DOHH2 (cell line): ENCODE measurements at regions not wholly inside any gene's neighbourhood (a gene's known extent, or its start where the extent isn't known, plus 50 kb on each side); places are given as distances from the start of the nearest gene placed in this dataset.

ENCODE experiments used
- H3F3A ChIP-seq: fragments of 200-600 bp; sonication (generic), shearing (Covaris generic); 2 replicates; pipeline ENCODE4 v1.6.0; 2016; ENCODE audit warnings: antibody characterized with exemption, mild to moderate bottlenecking; ENCODE audit not compliant: control insufficient read depth, insufficient read depth
- H3K27ac ChIP-seq: fragments of 200-600 bp; sonication (generic); 2 replicates; pipeline ENCODE4 v1.5.1; 2014; ENCODE audit warnings: low read depth, mild to moderate bottlenecking, low read length, moderate library complexity
- H3K27me3 ChIP-seq: fragments of 200-600 bp; sonication (generic); 2 replicates; pipeline ENCODE4 v1.6.1; 2014; ENCODE audit warnings: mild to moderate bottlenecking, low read length, mixed read lengths; ENCODE audit not compliant: control insufficient read depth
- H3K36me3 ChIP-seq: fragments of 200-600 bp; sonication (generic); 2 replicates; pipeline ENCODE4 v1.6.1; 2014; ENCODE audit warnings: mild to moderate bottlenecking, low read length, moderate library complexity, mixed read lengths; ENCODE audit not compliant: control insufficient read depth
- H3K4me1 ChIP-seq: fragments of 200-600 bp; sonication (generic); 2 replicates; pipeline ENCODE4 v1.6.1; 2014; ENCODE audit warnings: mild to moderate bottlenecking, low read length, mixed read lengths; ENCODE audit not compliant: control insufficient read depth
- H3K4me2 ChIP-seq: fragments of 200-600 bp; sonication (generic); 2 replicates; pipeline ENCODE4 v1.6.0; 2014; ENCODE audit warnings: mild to moderate bottlenecking, low read length, moderate library complexity
- H3K4me3 ChIP-seq: fragments of 200-600 bp; sonication (generic); 2 replicates; pipeline ENCODE4 v1.5.1; 2014; ENCODE audit warnings: mild to moderate bottlenecking, low read length, mixed read lengths
- H3K79me2 ChIP-seq: fragments of 200-600 bp; sonication (generic); 2 replicates; pipeline ENCODE4 v1.6.1; 2014; ENCODE audit warnings: mild to moderate bottlenecking, low read length, mixed read lengths; ENCODE audit not compliant: control insufficient read depth
- H3K9me2 ChIP-seq: fragments of 200-600 bp; sonication (generic); replicated peaks from 2 replicates; pipeline ENCODE4 v1.6.1; 2014; ENCODE audit warnings: mild to moderate bottlenecking, low read length, mixed read lengths; ENCODE audit not compliant: control insufficient read depth
- H3K9me3 ChIP-seq: fragments of 200-600 bp; sonication (generic); 2 replicates; pipeline ENCODE4 v1.6.1; 2014; ENCODE audit warnings: antibody characterized with exemption, low read length, mixed read lengths; ENCODE audit not compliant: control insufficient read depth, insufficient read depth
- H4K20me1 ChIP-seq: fragments of 200-600 bp; sonication (generic); 2 replicates; pipeline ENCODE4 v1.6.0; 2014; ENCODE audit warnings: low read depth, mild to moderate bottlenecking, antibody characterized with exemption, low read length, moderate library complexity; ENCODE audit not compliant: control insufficient read depth, insufficient read depth
- EZH2phosphoT487 ChIP-seq: fragments of 200-600 bp; sonication (generic); IDR thresholded peaks from 2 replicates; pipeline ENCODE4 v1.6.1; 2017; ENCODE audit warnings: borderline replicate concordance, mild to moderate bottlenecking, antibody characterized with exemption, low read length, moderate library complexity, mixed read lengths
- TF ChIP-seq, protein P1 (sequence below): fragments of 200-600 bp; sonication (generic); IDR thresholded peaks from one replicate; pipeline ENCODE4 v1.5.1; 2014; ENCODE audit warnings: antibody characterized with exemption, mild to moderate bottlenecking, low read depth, low read length; ENCODE audit not compliant: poor library complexity, severe bottlenecking

DNA sequence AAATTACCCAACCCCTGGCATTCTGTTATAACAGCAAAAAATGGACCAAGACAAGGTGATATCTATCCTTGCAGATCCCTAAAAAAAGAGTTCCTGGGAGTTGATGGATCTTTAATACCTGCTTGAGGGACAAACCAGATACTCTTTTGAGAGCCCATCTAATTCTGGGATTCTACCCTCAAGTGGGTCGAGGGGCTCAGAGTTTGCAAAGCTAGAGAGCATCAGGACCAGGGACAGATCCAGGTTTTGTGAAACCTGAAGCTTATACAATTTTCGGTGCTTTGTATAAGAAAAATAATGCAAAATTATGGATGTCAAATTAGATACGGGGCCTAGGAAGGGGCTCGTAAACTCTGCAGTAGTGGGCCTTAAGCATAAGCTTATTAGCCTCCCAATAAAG, 130.5 kb upstream of the CRHR1 start:
- no peak overlapping the region for H3K4me2 ChIP-seq
- H3F3A ChIP-seq: no peaks in the 10 kb centered on the region
- no peaks in the 10 kb centered on the region for H3K4me1 ChIP-seq

DNA sequence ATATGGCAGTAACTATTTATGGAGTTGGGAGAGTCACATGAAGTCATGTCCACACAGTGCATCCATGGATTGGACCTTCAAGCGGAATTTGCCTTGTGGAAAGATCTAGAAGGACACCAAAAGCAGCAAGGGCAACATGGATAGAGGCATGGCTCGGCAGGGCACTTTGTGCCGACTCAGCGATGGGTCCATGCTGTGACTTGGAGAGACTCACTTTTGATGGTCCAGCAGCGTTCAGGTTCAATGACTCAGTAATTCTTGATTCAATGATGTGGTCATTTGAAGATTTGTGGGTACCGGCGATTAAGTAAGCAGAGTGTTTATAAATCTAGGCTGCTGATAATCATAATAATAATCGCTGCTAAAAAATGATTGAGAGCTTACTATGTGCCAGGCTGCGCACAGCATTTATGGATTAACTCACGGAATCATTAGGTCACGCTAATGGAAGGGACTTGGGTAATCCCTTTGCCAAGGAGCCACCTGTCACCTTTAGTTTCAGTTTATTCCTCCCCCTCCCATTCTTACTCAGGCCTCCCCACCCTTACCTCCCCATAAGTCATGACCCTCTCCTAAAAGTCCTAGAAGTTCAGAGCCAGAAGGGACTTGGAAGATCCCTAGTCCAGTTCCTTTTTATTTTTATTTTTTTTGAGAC, 127.5 kb upstream of the CRHR1 start:
- Histone ChIP-seq H3K36me3 (no peaks in the 10 kb centered on the region), H3K4me1 (no peaks in the 10 kb centered on the region), H3K27me3 (0 out of 2 replicates have a peak, but pooled peaks cover 2% of the 10 kb centered on the region), H3K4me3 (no peak overlapping the region), H3K27ac (no peak overlapping the region), H3F3A (no peaks in the 10 kb centered on the region), H3K9me3 (no peaks in the 10 kb centered on the region), H4K20me1 (no peaks in the 10 kb centered on the region), H3K9me2 (no peaks in the 10 kb centered on the region), H3K4me2 (no peak overlapping the region), H3K79me2 (no peaks in the 10 kb centered on the region)
- TF ChIP-seq, protein P1, sequence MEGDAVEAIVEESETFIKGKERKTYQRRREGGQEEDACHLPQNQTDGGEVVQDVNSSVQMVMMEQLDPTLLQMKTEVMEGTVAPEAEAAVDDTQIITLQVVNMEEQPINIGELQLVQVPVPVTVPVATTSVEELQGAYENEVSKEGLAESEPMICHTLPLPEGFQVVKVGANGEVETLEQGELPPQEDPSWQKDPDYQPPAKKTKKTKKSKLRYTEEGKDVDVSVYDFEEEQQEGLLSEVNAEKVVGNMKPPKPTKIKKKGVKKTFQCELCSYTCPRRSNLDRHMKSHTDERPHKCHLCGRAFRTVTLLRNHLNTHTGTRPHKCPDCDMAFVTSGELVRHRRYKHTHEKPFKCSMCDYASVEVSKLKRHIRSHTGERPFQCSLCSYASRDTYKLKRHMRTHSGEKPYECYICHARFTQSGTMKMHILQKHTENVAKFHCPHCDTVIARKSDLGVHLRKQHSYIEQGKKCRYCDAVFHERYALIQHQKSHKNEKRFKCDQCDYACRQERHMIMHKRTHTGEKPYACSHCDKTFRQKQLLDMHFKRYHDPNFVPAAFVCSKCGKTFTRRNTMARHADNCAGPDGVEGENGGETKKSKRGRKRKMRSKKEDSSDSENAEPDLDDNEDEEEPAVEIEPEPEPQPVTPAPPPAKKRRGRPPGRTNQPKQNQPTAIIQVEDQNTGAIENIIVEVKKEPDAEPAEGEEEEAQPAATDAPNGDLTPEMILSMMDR: no peak
- no peak for TF ChIP-seq EZH2phosphoT487

More for the DNA sequence above, 130.5 kb upstream of the CRHR1 start:
- Histone ChIP-seq H3K27ac (no peak overlapping the region), H3K79me2 (no peaks in the 10 kb centered on the region), H4K20me1 (no peaks in the 10 kb centered on the region), H3K27me3 (0 out of 2 replicates have a peak, but pooled peaks cover 2% of the 10 kb centered on the region), H3K9me2 (no peaks in the 10 kb centered on the region), H3K4me3 (no peak overlapping the region), H3K36me3 (no peaks in the 10 kb centered on the region), H3K9me3 (no peaks in the 10 kb centered on the region)
- TF ChIP-seq, protein P1: no peak
- no peak for TF ChIP-seq EZH2phosphoT487

DNA sequence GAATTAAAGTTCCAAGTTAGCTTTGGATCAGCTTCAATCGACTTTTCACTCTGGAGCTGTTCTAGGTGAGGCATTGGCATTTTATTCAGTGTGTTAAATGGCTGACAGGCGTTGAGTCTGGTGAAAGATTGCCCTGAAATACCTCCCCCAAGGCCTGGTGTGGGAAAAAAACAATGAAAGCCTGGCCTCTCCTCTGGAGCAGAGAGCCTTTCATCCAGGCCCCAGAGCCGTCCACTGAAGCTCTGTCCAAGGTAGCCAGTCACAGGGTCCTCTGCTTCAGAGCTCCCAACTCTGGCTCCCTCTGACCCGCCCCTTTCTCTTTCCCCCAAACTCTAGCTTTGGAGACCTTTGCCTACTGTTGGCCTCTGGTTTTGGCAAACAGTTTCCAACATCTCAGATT, 123.6 kb upstream of the CRHR1 start:
- H3K27me3 ChIP-seq: no peaks in the 10 kb centered on the region
- no peaks in the 10 kb centered on the region for H3K9me3 ChIP-seq
- H3K4me2 ChIP-seq: no peak overlapping the region
- H3K4me3 ChIP-seq: no peak overlapping the region
- H3F3A ChIP-seq: no peaks in the 10 kb centered on the region
- TF ChIP-seq EZH2phosphoT487: no peak
- TF ChIP-seq, protein P1: no peak
- H3K36me3 ChIP-seq: no peaks in the 10 kb centered on the region
- H3K4me1 ChIP-seq: no peaks in the 10 kb centered on the region
- no peaks in the 10 kb centered on the region for H3K79me2 ChIP-seq
- H4K20me1 ChIP-seq: no peaks in the 10 kb centered on the region
- no peaks in the 10 kb centered on the region for H3K9me2 ChIP-seq
- no peak overlapping the region for H3K27ac ChIP-seq

DNA sequence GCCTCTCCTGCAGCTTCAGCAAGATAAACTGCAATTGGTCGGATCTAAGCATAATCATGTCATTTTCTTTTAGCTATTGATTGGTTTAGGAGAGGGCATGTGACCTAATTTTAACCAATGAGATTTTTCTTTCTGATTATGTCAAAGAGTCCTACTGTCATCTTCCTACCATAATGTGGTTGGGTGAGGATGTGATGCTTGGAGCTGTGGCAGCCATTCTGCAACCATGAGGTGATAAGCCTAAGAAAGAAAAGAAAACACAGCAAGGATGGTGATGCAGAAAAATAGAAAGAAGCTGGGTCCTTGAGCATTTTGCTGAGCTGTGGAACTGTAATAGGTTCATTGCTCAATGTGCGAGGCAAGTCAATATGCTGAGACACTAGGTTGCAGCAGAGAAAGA, 121.7 kb upstream of the CRHR1 start:
- Histone ChIP-seq H3K36me3 (no peaks in the 10 kb centered on the region), H3K9me2 (no peaks in the 10 kb centered on the region), H3K27ac (no peak overlapping the region), H3K4me1 (no peaks in the 10 kb centered on the region), H3K27me3 (no peaks in the 10 kb centered on the region), H3K79me2 (no peaks in the 10 kb centered on the region), H3F3A (no peaks in the 10 kb centered on the region), H3K4me3 (no peak overlapping the region), H4K20me1 (no peaks in the 10 kb centered on the region), H3K9me3 (no peaks in the 10 kb centered on the region), H3K4me2 (no peak overlapping the region)
- TF ChIP-seq, protein P1: no peak
- TF ChIP-seq EZH2phosphoT487: no peak
